H9 (cell line): ENCODE measurements at regions not wholly inside any gene's neighbourhood (a gene's known extent, or its start where the extent isn't known, plus 50 kb on each side); places are given as distances from the start of the nearest gene placed in this dataset.

Source experiments
- DNase-seq: peaks from one replicate; pipeline ENCODE4 v3.0.0-alpha.2; 2017
- H2AFZ ChIP-seq: one replicate; pipeline ENCODE4 v1.6.1; 2013; ENCODE audit warnings: mild to moderate bottlenecking, low read length, control low read depth, moderate library complexity
- H2AK5ac ChIP-seq: 2 replicates; pipeline ENCODE4 v1.6.1; 2013; ENCODE audit warnings: low read length, control low read depth, mixed read lengths; ENCODE audit not compliant: insufficient read length
- H2BK120ac ChIP-seq: one replicate; pipeline ENCODE4 v1.6.1; 2013; ENCODE audit warnings: low read depth, mild to moderate bottlenecking, low read length, control low read depth, inconsistent platforms; ENCODE audit not compliant: poor library complexity, severe bottlenecking
- H2BK12ac ChIP-seq: 2 replicates; pipeline ENCODE4 v1.6.1; 2013; ENCODE audit warnings: low read length, control low read depth, mixed read lengths, low read depth; ENCODE audit not compliant: insufficient read length
- H2BK15ac ChIP-seq: 2 replicates; pipeline ENCODE4 v1.6.1; 2013; ENCODE audit warnings: low read depth, low read length, control low read depth
- H2BK20ac ChIP-seq: one replicate; pipeline ENCODE4 v1.6.1; 2013; ENCODE audit warnings: low read depth, mild to moderate bottlenecking, low read length, control low read depth, inconsistent platforms; ENCODE audit not compliant: poor library complexity, severe bottlenecking
- H2BK5ac ChIP-seq: 2 replicates; pipeline ENCODE4 v1.6.1; 2013; ENCODE audit warnings: low read length, control low read depth, mixed read lengths; ENCODE audit not compliant: insufficient read length
- H3K14ac ChIP-seq: 2 replicates; pipeline ENCODE4 v1.6.1; 2013; ENCODE audit warnings: low read length, control low read depth; ENCODE audit not compliant: insufficient read depth
- H3K18ac ChIP-seq: 2 replicates; pipeline ENCODE4 v1.6.1; 2013; ENCODE audit warnings: low read depth, mild to moderate bottlenecking, mixed read lengths, low read length, control low read depth; ENCODE audit not compliant: insufficient read length
- H3K23ac ChIP-seq: 2 replicates; pipeline ENCODE4 v1.6.1; 2013; ENCODE audit warnings: low read length, control low read depth, mixed read lengths, low read depth; ENCODE audit not compliant: insufficient read length
- H3K23me2 ChIP-seq: 2 replicates; pipeline ENCODE4 v1.6.1; 2013; ENCODE audit warnings: low read depth, mild to moderate bottlenecking, mixed read lengths, low read length, control low read depth; ENCODE audit not compliant: insufficient read length, poor library complexity, severe bottlenecking
- H3K27ac ChIP-seq: 2 replicates; pipeline ENCODE4 v1.5.1; 2013; ENCODE audit warnings: low read length, control low read depth, mixed read lengths, low read depth; ENCODE audit not compliant: insufficient read length
- H3K27me3 ChIP-seq: 2 replicates; pipeline ENCODE4 v1.6.1; 2013; ENCODE audit warnings: low read length, control low read depth, inconsistent platforms; ENCODE audit not compliant: insufficient read depth
- H3K4ac ChIP-seq: 2 replicates; pipeline ENCODE4 v1.6.1; 2013; ENCODE audit warnings: low read depth, mild to moderate bottlenecking, control low read depth, inconsistent platforms, low read length, moderate library complexity
- H3K4me1 ChIP-seq: 2 replicates; pipeline ENCODE4 v1.6.1; 2013; ENCODE audit warnings: low read length, control low read depth, inconsistent platforms; ENCODE audit not compliant: insufficient read depth
- H3K4me2 ChIP-seq: 2 replicates; pipeline ENCODE4 v1.6.1; 2013; ENCODE audit warnings: low read length, control low read depth, mixed read lengths; ENCODE audit not compliant: insufficient read length, insufficient read depth
- H3K56ac ChIP-seq: 2 replicates; pipeline ENCODE4 v1.6.1; 2013; ENCODE audit warnings: low read depth, mild to moderate bottlenecking, mixed read lengths, low read length, control low read depth; ENCODE audit not compliant: insufficient read length
- H3K79me1 ChIP-seq: 2 replicates; pipeline ENCODE4 v1.6.1; 2013; ENCODE audit warnings: low read depth, mild to moderate bottlenecking, moderate library complexity, low read length, control low read depth, inconsistent platforms; ENCODE audit not compliant: insufficient read depth, poor library complexity, severe bottlenecking
- H3K79me2 ChIP-seq: 2 replicates; pipeline ENCODE4 v1.6.1; 2013; ENCODE audit warnings: low read length, control low read depth, inconsistent platforms; ENCODE audit not compliant: insufficient read depth
- H3K9ac ChIP-seq: 2 replicates; pipeline ENCODE4 v1.6.1; 2013; ENCODE audit warnings: low read length, control low read depth, mixed read lengths; ENCODE audit not compliant: insufficient read length; ENCODE audit errors: extremely low read depth
- H3K9me3 ChIP-seq: one replicate; pipeline ENCODE4 v1.6.1; 2013; ENCODE audit warnings: low read depth, low read length, inconsistent platforms; ENCODE audit not compliant: control insufficient read depth
- H3T11ph ChIP-seq: one replicate; pipeline ENCODE4 v1.6.1; 2013; ENCODE audit warnings: mild to moderate bottlenecking, low read length, control low read depth, inconsistent platforms
- H4K20me1 ChIP-seq: one replicate; pipeline ENCODE4 v1.6.1; 2013; ENCODE audit not compliant: control insufficient read depth, insufficient read length, insufficient read depth
- H4K5ac ChIP-seq: 2 replicates; pipeline ENCODE4 v1.6.1; 2013; ENCODE audit warnings: low read depth, mild to moderate bottlenecking, mixed read lengths, low read length, control low read depth; ENCODE audit not compliant: insufficient read length
- H4K8ac ChIP-seq: replicated peaks from 2 replicates; pipeline ENCODE4 v1.6.1; 2013; ENCODE audit warnings: low read length, control low read depth, mixed read lengths, low read depth; ENCODE audit not compliant: insufficient read length
- H4K91ac ChIP-seq: 2 replicates; pipeline ENCODE4 v1.6.1; 2013; ENCODE audit warnings: low read depth, mild to moderate bottlenecking, moderate library complexity, mixed read lengths, low read length, control low read depth; ENCODE audit not compliant: insufficient read length
- H3K27ac Mint-ChIP-seq, 3 experiments: 2 replicates in 2 of 3; 3 replicates in 1 of 3; pipeline ENCODE4 v1.8.0; 2020 to 2021; ENCODE audit warnings: mixed read lengths in 3 of 3, mild to moderate bottlenecking in 1 of 3, moderate library complexity in 1 of 3
- H3K27me3 Mint-ChIP-seq: 2 replicates; pipeline ENCODE4 v1.8.0; 2021; ENCODE audit warnings: low read depth, mild to moderate bottlenecking, moderate library complexity, mixed read lengths
- H3K36me3 Mint-ChIP-seq, 3 experiments: 2 replicates in 2 of 3; 3 replicates in 1 of 3; pipeline ENCODE4 v1.8.0; 2020 to 2021; ENCODE audit warnings: low read depth in 3 of 3, mixed read lengths in 3 of 3; ENCODE audit not compliant: insufficient read depth in 1 of 3
- H3K4me1 Mint-ChIP-seq, 2 experiments: 2 replicates each; pipeline ENCODE4 v1.8.0; 2020; ENCODE audit warnings: mixed read lengths in 2 of 2
- H3K4me3 Mint-ChIP-seq, 2 experiments: 2 replicates in 1 of 2; 3 replicates in 1 of 2; pipeline ENCODE4 v1.8.0; 2020 to 2021; ENCODE audit warnings: mild to moderate bottlenecking in 2 of 2, mixed read lengths in 2 of 2, moderate library complexity in 1 of 2
- H3K9me3 Mint-ChIP-seq, 2 experiments: 2 replicates in 1 of 2; 3 replicates in 1 of 2; pipeline ENCODE4 v1.8.0; 2020; ENCODE audit warnings: mild to moderate bottlenecking in 2 of 2, mixed read lengths in 2 of 2, moderate library complexity in 1 of 2
- WGBS: extraction: QIAGEN DNeasy Blood & Tissue Kit; methylation state at CpG from one replicate; pipeline ENCODE4 v1.1.7; 2013; ENCODE audit warnings: missing lambda C conversion rate, low lambda C conversion rate, mixed read lengths; ENCODE audit not compliant: insufficient read length; ENCODE audit errors: extremely low coverage; 5-methylcytosine and 5-hydroxymethylcytosine counted together
- TF ChIP-seq, protein P1 (sequence below): fragments of 200-600 bp; sonication (generic); conservative IDR thresholded peaks from 3 replicates; pipeline ENCODE4 v1.8.0; 2021; ENCODE audit warnings: antibody characterized with exemption, mild to moderate bottlenecking

DNA sequence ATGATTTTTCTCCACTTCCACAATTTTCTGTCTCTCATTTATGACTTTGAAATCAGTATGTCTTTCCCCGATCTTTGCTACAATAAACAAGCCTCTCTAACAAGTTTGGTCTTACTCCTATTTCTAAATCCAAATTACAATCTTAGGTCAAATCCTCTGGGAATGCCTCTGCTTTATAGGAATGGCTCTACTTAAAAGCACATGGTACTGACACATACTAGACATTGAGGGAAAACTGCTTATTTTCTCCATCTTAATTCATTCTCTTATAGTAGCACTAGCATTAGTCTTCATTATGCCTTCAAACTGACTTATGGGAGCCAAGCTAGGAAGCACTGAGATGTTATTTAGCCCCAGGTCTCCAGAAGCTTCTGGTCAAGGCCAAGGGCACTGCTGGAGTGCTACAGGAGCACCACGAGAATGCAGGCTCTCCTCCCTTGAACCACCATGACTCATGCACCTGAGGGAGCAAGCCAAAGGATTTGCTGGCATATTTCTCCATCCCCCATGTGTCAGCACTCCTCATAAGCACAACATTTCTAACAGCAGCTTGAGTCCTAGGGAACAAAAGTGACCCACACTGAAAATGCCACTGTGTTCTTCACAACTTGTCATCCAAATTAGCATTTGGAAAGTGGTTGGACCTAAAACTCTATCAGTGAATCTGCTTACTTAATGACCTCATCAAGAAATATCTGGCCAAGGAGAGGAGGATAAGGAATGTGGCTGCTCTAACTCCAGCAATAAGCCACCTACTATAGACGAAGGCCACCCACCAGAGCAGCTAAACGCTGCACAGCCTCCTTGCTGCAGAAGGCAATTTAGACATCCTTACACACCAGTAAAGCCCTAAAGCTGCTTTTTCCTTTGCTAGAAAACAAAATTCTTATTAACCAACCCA is 156.8 kb upstream of the KCNQ5 start:
- H4K20me1 ChIP-seq: no peaks in the 10 kb centered on the region
- no peak overlapping the region for H3K9ac ChIP-seq
- H3K27ac ChIP-seq: no peak overlapping the region
- H3T11ph ChIP-seq: no peak overlapping the region
- no peak overlapping the region for H3K4me2 ChIP-seq
- no peak overlapping the region for H2BK12ac ChIP-seq
- no peaks in the 10 kb centered on the region for H3K23me2 ChIP-seq
- Mint-ChIP-seq H3K27ac (no peak overlapping the region), H3K4me1 (no peaks in the 10 kb centered on the region), H3K4me3 (no peak overlapping the region), H3K36me3 (peaks cover 3 to 9% (median 5%) of the 10 kb centered on the region in 3 experiments; a peak in 4 of 7 replicates), H3K9me3 (peaks cover 8 to 11% of the 10 kb centered on the region in 2 experiments; a peak in 4 of 5 replicates), H3K27me3 (no peaks in the 10 kb centered on the region)
- DNase-seq: no peak
- H2AFZ ChIP-seq: no peak overlapping the region
- no peak overlapping the region for H4K5ac ChIP-seq
- no peaks in the 10 kb centered on the region for H3K9me3 ChIP-seq
- no peak overlapping the region for H2BK20ac ChIP-seq
- H4K91ac ChIP-seq: no peak overlapping the region
- H3K23ac ChIP-seq: no peak overlapping the region
- no peak overlapping the region for H2BK5ac ChIP-seq
- no peaks in the 10 kb centered on the region for H3K79me1 ChIP-seq
- H3K79me2 ChIP-seq: no peaks in the 10 kb centered on the region
- TF ChIP-seq, protein P1, sequence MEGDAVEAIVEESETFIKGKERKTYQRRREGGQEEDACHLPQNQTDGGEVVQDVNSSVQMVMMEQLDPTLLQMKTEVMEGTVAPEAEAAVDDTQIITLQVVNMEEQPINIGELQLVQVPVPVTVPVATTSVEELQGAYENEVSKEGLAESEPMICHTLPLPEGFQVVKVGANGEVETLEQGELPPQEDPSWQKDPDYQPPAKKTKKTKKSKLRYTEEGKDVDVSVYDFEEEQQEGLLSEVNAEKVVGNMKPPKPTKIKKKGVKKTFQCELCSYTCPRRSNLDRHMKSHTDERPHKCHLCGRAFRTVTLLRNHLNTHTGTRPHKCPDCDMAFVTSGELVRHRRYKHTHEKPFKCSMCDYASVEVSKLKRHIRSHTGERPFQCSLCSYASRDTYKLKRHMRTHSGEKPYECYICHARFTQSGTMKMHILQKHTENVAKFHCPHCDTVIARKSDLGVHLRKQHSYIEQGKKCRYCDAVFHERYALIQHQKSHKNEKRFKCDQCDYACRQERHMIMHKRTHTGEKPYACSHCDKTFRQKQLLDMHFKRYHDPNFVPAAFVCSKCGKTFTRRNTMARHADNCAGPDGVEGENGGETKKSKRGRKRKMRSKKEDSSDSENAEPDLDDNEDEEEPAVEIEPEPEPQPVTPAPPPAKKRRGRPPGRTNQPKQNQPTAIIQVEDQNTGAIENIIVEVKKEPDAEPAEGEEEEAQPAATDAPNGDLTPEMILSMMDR: no peak
- no CpG with 5 or more reads among the region's 4 CpGs for whole genome bisulfite sequencing
- H2BK120ac ChIP-seq: no peak overlapping the region
- no peak overlapping the region for H2AK5ac ChIP-seq
- H3K14ac ChIP-seq: no peak overlapping the region
- H3K4me1 ChIP-seq: no peaks in the 10 kb centered on the region
- no peak overlapping the region for H3K4ac ChIP-seq
- H3K56ac ChIP-seq: no peak overlapping the region
- no peak overlapping the region for H3K18ac ChIP-seq
- no peak overlapping the region for H2BK15ac ChIP-seq
- H3K27me3 ChIP-seq: no peaks in the 10 kb centered on the region
- H4K8ac ChIP-seq: no peak overlapping the region
